ENCODE measurements at regions not wholly inside any gene's neighbourhood (a gene's known extent, or its start where the extent isn't known, plus 50 kb on each side); places are given as distances from the start of the nearest gene placed in this dataset.
"Not testable (repeated sequence)": the region's sequence is repeated elsewhere in the genome, so short reads cannot be mapped to it uniquely, and the experiment has no call there.

DNA sequence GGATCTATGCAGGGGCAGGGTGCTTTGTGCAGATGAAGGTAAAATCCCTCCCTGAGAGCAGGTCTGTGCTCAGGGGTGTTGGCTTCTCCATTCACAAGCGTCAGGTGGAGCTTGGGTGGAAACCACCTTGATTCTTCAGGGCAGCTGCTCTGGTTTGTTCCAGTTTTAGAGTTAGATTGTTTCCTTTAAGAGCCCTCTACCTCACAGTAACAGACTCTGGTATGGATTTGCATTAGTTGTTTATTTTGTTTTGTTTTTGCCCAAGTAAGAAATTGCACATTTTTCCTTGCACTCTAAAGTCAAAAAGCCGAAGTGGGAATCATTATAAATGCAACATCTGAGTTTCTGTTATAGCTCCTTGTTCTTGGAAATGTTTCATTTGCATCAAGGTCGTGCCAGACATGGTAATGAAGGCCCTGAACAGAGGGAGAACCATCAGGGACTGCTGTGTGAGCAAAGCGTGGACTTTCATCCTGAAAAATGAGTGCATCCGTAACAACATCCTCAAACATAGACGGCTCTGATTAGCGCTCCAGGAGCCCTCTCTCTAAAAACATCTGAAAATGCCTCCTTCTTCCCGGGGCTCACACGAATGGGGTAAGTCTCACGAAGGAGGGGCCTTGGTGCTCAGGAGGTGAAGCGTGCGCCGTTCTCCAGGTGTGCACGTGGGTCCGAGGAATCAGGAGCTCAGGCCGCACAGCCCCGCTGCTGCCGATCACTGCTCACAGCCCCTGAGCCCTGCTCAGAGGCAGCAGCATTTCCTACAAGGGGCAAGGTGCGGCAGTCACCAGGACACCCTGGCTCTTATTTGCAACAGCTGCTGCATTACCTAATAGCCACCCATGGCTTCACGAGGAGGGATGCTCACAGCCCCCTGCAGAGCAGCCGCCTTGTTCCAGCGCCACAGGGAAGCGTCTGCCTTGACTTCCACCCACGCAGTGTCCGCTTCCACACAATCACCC lies 396.7 kb upstream of the ANKRD20A1 start:
- H3K27ac ChIP-seq (ENCODE audit: low read depth in 2 of 2, low read length in 2 of 2); H3K4me1 ChIP-seq (ENCODE audit: control insufficient read depth in 2 of 3, insufficient read depth in 2 of 3, low read depth in 1 of 3, low read length in 3 of 3); H3K27me3 ChIP-seq (ENCODE audit: control insufficient read depth, insufficient read depth, low read length); intact Hi-C loops (cut with DNase I); DNase-seq; H3K4me3 ChIP-seq (ENCODE audit: low read length in 3 of 3); H3K36me3 ChIP-seq (ENCODE audit: control insufficient read depth in 2 of 3, insufficient read depth in 3 of 3, low read length in 3 of 3); H3K9ac ChIP-seq (ENCODE audit: low read length in 3 of 3); H3K9me3 ChIP-seq (ENCODE audit: control insufficient read depth in 2 of 3, insufficient read depth in 1 of 3, low read length in 3 of 3); FAIRE-seq: not testable (repeated sequence)

DNA sequence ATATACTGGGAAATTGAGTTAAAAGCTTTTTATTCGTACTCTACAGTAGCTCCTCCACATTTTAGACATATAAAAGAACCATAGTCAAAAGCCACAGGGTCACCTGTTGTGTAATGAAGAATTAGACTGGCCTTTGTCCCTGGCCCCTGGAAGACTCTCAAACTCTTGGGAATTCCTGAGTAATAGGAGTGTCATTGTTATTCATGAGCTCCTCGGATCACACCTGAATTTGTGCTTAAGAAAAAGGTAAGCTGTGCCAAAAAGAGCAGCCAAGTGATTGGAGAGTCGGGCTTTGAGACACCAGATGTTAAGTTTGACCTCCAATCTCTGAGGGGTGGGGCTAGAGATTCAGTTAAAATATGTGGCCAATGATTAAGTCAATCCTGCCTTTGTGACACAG lies 405.8 kb upstream of the ANKRD20A1 start:
- DNase-seq; H3K4me1 ChIP-seq (ENCODE audit: control insufficient read depth in 2 of 3, insufficient read depth in 2 of 3, low read depth in 1 of 3, low read length in 3 of 3); H3K27ac ChIP-seq (ENCODE audit: low read depth in 2 of 2, low read length in 2 of 2); H3K36me3 ChIP-seq (ENCODE audit: control insufficient read depth in 2 of 3, insufficient read depth in 3 of 3, low read length in 3 of 3); H3K9me3 ChIP-seq (ENCODE audit: control insufficient read depth in 2 of 3, insufficient read depth in 1 of 3, low read length in 3 of 3); intact Hi-C loops (cut with DNase I); H3K4me3 ChIP-seq (ENCODE audit: low read length in 3 of 3); H3K27me3 ChIP-seq (ENCODE audit: control insufficient read depth, insufficient read depth, low read length); H3K9ac ChIP-seq (ENCODE audit: low read length in 3 of 3); FAIRE-seq: not testable (repeated sequence)

DNA sequence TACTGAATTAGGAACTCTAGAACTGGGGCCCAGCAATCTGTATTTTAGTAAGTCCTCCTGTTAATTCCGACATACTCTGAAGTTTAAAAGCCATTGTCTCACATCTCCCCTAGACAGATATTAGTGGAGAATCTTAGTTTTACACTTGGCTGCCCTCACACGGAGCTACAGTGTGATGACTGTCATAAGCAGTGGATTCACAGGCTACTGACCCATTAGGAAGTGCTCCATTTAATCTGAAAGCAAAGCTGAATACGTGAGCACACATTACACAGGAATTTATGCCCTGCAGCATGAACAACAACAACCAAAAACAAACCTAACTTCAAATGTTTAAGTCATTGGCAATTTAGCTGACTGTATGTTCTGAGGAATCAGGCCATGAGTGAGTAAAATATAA lies 416.4 kb upstream of the ANKRD20A1 start:
- H3K4me3 ChIP-seq (ENCODE audit: low read length in 3 of 3); H3K36me3 ChIP-seq (ENCODE audit: control insufficient read depth in 2 of 3, insufficient read depth in 3 of 3, low read length in 3 of 3); intact Hi-C loops (cut with DNase I); H3K9ac ChIP-seq (ENCODE audit: low read length in 3 of 3); H3K4me1 ChIP-seq (ENCODE audit: control insufficient read depth in 2 of 3, insufficient read depth in 2 of 3, low read depth in 1 of 3, low read length in 3 of 3); DNase-seq; FAIRE-seq; H3K9me3 ChIP-seq (ENCODE audit: control insufficient read depth in 2 of 3, insufficient read depth in 1 of 3, low read length in 3 of 3); H3K27ac ChIP-seq (ENCODE audit: low read depth in 2 of 2, low read length in 2 of 2); H3K27me3 ChIP-seq (ENCODE audit: control insufficient read depth, insufficient read depth, low read length): not testable (repeated sequence)

GRCh38 chr9:67437011-67437410 lies 421.7 kb upstream of the ANKRD20A1 start:
- FAIRE-seq; H3K36me3 ChIP-seq (ENCODE audit: control insufficient read depth in 2 of 3, insufficient read depth in 3 of 3, low read length in 3 of 3); DNase-seq; H3K9ac ChIP-seq (ENCODE audit: low read length in 3 of 3); H3K4me1 ChIP-seq (ENCODE audit: control insufficient read depth in 2 of 3, insufficient read depth in 2 of 3, low read depth in 1 of 3, low read length in 3 of 3); H3K27me3 ChIP-seq (ENCODE audit: control insufficient read depth, insufficient read depth, low read length); intact Hi-C loops (cut with DNase I); H3K27ac ChIP-seq (ENCODE audit: low read depth in 2 of 2, low read length in 2 of 2); H3K4me3 ChIP-seq (ENCODE audit: low read length in 3 of 3); H3K9me3 ChIP-seq (ENCODE audit: control insufficient read depth in 2 of 3, insufficient read depth in 1 of 3, low read length in 3 of 3): not testable (repeated sequence)

DNA sequence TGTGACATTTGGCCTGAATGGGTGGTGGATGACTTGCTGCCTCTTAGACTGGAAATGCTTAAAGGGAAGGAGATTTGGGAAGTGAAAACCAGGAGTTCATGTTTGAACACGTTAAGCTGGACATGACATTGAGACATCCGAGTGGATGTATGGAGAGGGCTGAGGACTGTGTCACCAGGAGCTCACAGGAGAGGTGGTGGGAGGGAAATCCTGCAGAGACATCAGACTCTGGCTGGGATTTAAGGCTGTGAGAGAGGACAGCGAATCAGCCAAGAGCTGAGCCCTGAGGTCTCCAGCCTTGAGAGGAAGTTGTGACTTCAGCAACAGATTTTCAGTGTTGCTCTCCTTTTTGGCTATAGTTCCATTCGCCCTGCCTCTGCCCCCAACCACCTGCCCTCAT lies 432.5 kb upstream of the SPATA31A3 start:
- H3K9me3 ChIP-seq (ENCODE audit: control insufficient read depth in 2 of 3, insufficient read depth in 1 of 3, low read length in 3 of 3); DNase-seq; H3K27ac ChIP-seq (ENCODE audit: low read depth in 2 of 2, low read length in 2 of 2); intact Hi-C loops (cut with DNase I); H3K9ac ChIP-seq (ENCODE audit: low read length in 3 of 3); H3K36me3 ChIP-seq (ENCODE audit: control insufficient read depth in 2 of 3, insufficient read depth in 3 of 3, low read length in 3 of 3); H3K27me3 ChIP-seq (ENCODE audit: control insufficient read depth, insufficient read depth, low read length); H3K4me3 ChIP-seq (ENCODE audit: low read length in 3 of 3); FAIRE-seq; H3K4me1 ChIP-seq (ENCODE audit: control insufficient read depth in 2 of 3, insufficient read depth in 2 of 3, low read depth in 1 of 3, low read length in 3 of 3): not testable (repeated sequence)

DNA sequence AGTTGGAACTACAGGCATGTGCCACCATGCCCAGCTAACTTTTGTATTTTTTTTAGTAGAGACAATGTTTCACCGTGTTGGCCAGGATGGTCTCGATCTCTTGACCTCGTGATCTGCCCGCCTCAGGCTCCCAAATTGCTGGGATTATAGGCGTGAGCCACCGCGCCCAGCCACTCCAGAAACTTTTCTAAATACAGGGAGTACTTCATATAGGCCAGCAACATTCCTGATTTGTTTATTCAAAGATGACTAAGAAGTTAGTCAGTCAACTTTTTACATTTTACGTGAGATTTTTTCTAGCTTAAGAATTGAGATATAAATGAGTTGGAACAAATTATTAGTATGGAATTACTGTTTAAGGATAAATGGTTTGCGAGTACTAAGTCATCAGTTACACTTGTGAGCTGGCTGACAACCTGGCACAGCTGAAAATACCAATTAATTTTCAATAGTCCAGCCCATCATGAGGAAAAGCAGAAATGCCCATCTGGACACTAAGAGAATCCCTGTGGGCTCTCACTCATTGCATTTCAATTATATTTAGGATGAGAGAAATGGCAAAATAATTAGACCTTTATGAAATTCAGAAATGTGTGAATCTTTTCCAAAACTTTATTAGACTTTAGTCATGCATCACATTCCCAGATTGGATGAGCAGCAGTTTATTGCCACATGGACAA lies 430.8 kb upstream of the SPATA31A3 start:
- DNase-seq; H3K4me1 ChIP-seq (ENCODE audit: control insufficient read depth in 2 of 3, insufficient read depth in 2 of 3, low read depth in 1 of 3, low read length in 3 of 3); FAIRE-seq; intact Hi-C loops (cut with DNase I); H3K9ac ChIP-seq (ENCODE audit: low read length in 3 of 3); H3K36me3 ChIP-seq (ENCODE audit: control insufficient read depth in 2 of 3, insufficient read depth in 3 of 3, low read length in 3 of 3); H3K27me3 ChIP-seq (ENCODE audit: control insufficient read depth, insufficient read depth, low read length); H3K4me3 ChIP-seq (ENCODE audit: low read length in 3 of 3); H3K27ac ChIP-seq (ENCODE audit: low read depth in 2 of 2, low read length in 2 of 2); H3K9me3 ChIP-seq (ENCODE audit: control insufficient read depth in 2 of 3, insufficient read depth in 1 of 3, low read length in 3 of 3): not testable (repeated sequence)

GRCh38 chr9:67418496-67419079 lies 426.2 kb upstream of the SPATA31A3 start:
- H3K4me1 ChIP-seq (ENCODE audit: control insufficient read depth in 2 of 3, insufficient read depth in 2 of 3, low read depth in 1 of 3, low read length in 3 of 3); H3K27ac ChIP-seq (ENCODE audit: low read depth in 2 of 2, low read length in 2 of 2); H3K4me3 ChIP-seq (ENCODE audit: low read length in 3 of 3); DNase-seq; H3K9ac ChIP-seq (ENCODE audit: low read length in 3 of 3); FAIRE-seq; intact Hi-C loops (cut with DNase I); H3K36me3 ChIP-seq (ENCODE audit: control insufficient read depth in 2 of 3, insufficient read depth in 3 of 3, low read length in 3 of 3); H3K9me3 ChIP-seq (ENCODE audit: control insufficient read depth in 2 of 3, insufficient read depth in 1 of 3, low read length in 3 of 3); H3K27me3 ChIP-seq (ENCODE audit: control insufficient read depth, insufficient read depth, low read length): not testable (repeated sequence)

- H3K36me3 ChIP-seq (ENCODE audit: control insufficient read depth in 2 of 3, insufficient read depth in 3 of 3, low read length in 3 of 3); DNase-seq; FAIRE-seq; H3K9ac ChIP-seq (ENCODE audit: low read length in 3 of 3); H3K4me3 ChIP-seq (ENCODE audit: low read length in 3 of 3); H3K9me3 ChIP-seq (ENCODE audit: control insufficient read depth in 2 of 3, insufficient read depth in 1 of 3, low read length in 3 of 3); H3K27me3 ChIP-seq (ENCODE audit: control insufficient read depth, insufficient read depth, low read length); H3K27ac ChIP-seq (ENCODE audit: low read depth in 2 of 2, low read length in 2 of 2); intact Hi-C loops (cut with DNase I); H3K4me1 ChIP-seq (ENCODE audit: control insufficient read depth in 2 of 3, insufficient read depth in 2 of 3, low read depth in 1 of 3, low read length in 3 of 3): not testable (repeated sequence)
These were observed 425.1 kb upstream of the SPATA31A3 start for GRCh38 chr9:67417341-67417983.
